Activated T-cell treated with anti-CD3 and anti-CD28 coated beads for 48 hours (primary cell): ENCODE measurements at regions not wholly inside any gene's neighbourhood (a gene's known extent, or its start where the extent isn't known, plus 50 kb on each side); places are given as distances from the start of the nearest gene placed in this dataset.
A peak's percentile ranks its signal among the peaks of the same experiment; 100 is the strongest.

Experiments
- DNase-seq: peaks from one replicate; pipeline ENCODE4 v3.0.0-alpha.2; 2020; ENCODE audit warnings: low read depth

DNA sequence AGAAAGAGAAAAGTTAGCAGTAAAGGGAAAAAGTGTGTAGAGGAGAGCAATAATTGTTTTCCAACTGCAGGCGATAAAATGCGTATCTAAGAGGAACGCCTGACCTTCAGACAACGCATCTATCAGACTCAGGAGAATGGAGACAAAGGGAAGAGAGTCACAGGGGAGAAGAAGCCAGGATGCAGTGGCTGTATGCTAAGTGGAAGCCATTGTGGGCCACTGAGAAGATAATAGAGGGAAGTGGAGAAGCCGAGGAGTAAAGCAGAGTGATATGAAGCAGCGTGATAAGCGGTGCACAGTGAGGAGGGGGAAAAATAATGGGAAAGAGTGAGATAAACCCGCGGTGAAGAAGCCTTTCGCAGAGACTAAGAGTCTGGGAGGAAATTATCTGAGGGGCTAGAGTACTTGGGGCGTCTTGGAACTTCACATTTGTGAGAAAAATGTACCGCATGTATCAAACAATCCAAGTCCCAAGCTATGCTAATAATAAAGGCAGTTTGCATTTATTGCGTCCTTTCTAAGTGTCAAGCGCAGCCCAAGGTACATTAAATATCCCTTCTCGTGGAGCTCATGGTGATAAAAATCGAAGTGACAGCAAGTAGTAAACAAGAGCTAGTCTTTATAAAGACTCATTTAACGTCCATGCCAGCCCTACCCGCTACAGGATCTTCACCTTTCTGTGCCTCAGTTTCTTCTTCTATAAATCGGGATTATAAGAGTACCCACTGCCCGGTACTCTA is 259.8 kb upstream of the PROX1 start:
- DNase-seq: no peak

DNA sequence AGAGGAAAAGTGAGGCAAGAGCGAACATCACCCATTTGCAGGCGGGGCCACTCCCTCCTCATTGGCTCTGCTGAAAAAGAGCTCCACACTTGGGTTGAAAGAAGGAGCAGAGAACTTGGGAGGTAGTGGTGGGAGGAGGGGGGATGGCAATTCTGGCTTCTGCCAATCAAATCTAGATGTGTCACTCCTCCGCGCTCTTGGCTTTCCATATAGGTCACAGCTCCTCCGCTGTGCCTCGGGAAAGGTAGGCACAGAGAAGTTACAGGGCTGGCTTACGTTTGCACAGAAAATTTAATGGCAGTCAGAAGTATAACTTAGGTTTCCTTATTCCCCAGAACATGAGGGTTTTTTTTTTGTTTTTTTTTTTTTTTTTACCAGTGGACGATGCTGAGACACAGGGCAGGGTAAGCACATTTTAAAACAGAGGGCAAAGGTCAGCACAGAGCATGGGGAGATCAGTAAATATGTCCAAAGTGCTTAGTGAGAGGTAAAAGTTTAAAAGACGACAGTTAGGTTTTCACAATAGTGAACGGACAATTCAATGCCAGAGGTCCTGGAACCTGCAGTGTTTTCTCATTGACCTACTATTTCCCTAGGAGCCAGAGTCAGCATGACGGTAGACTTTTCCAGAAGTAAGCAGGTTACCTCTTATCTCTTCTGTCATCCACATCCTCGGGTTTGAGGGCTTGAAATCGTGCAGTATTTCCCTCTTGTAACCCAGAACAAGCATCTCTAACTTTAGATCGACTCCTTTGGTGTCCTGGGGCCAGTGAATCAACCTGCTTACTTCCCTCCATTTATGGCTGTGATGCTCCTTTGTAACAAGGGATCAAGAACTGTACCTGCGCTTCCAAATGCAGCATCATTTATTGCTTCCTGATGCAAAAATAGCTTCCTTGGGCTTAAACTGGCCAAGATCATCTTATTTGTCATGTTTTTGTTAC is 258.9 kb upstream of the PROX1 start:
- DNase-seq: no peak

DNA sequence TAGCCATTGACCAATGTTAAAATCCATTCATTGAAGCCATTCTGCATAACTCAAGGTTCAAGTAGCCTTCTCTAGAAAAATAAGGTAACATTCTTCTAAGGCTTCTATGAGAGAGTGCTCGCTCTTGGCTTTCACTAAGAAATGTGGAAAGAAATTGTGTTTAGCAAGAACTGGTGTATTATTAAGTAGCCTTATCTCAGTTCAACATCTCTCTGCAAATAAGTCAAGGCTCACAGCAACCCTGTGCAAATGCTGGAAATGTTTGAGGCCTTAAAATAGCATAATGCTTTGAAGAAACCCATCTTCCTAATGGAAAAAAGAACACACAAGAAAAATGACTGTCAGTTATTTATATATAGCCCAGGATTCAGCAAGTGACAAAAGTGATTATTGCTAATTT is 254.1 kb upstream of the PROX1 start:
- DNase-seq: no peak

DNA sequence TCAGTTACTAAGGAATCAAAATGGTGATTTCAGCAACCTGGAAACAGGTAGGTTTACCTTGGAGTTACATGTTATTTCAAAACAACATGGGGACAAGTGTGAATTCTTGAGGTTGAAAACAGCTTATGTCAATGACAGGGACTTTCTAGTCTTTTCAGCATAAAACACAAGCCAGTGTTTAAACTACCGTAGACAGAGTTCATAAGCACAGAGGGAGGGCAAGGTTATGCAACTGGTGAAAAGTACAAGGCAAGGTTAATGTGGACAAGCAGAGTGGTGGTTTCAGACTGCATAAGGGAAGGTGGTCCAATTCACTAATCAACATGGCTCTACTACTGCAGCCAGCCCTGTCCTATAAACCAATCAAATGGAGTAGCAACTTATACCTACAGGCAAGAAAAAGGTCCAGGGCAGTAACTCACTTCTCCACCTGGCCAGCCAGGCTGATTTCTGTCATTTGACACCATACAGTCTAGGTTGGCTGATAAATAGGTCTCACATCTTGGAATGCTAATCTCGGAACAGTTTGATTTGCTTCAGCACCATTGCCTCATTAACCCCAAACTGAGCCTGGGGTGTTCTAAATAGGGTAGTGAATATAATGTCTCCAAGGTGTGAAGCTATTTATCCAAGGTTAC is 250.3 kb upstream of the PROX1 start:
- no peak for DNase-seq

DNA sequence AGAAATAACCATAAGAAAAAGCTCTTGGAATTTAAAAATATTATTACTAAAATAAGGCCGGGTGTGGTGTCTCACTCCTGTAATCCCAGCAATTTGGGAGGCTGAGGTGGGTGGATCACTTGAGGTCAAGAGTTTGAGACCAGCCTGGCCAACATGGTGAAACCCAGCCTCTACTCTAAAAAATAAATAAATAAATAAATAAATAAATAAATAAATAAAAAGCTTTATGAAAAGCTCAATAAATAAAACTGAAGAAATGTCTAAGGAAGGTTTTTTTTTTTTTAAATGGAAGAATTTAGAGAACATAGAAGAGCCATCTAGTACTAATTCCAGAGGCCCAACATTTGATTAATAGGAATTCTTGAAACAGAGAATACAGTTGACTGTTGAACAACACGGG is 249.1 kb upstream of the PROX1 start:
- DNase-seq: no peak

DNA sequence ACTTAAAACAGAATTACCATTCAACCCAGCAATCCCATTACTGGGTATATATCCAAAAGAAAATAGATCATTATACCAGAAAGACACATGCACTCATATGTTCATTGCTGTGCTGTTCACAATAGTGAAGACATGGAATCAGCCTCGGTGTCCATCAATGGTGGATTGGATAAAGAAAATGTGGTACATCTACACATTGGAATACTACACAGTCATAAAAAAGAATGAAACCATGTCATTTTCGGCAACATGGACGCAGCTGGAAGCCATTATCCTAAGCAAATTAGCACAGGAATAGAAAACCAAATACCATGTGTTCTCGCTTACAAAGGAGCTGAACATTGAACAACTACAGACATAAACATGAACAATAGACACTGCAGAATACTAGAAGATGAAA is 244.8 kb upstream of the PROX1 start:
- DNase-seq: no peak

DNA sequence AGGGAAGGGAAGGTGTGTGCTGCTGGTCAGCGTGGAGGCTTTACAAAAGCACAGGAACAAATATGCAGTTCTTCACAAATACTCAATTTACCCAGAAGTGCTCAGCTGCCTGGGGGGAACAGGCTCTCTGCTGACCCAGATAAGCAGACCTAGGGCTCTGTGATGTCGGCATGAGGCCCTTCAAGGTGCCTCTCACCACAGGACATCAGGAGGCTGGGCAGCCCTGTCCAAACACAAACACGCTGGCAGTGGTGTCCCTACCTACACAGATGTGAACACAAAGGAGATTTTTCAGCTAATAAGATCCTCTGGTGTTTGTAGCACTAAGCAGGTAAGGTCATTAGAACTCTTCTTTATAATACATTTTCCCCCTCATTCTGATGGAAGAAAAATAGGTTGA is 243.0 kb upstream of the PROX1 start:
- DNase-seq: no peak

DNA sequence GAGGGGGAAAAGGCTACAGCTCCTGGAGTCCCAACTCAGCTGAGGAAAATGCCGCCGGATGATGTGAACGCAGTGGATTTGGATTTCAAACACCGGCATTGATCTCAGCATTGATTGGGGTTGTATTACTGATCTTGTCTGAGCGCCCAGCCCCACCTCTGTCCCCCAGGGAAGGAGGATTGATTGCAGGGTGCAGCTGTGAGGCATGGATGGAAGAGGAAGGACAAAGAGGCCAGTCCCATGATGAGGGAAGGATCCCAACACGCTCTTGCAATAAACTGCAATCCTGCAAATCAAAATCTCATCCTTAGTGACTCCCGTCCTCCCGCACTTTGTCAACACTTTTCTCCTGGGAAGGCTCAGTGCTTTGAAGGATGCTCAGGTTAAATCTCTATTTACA is 242.3 kb upstream of the PROX1 start:
- DNase-seq: no peak

DNA sequence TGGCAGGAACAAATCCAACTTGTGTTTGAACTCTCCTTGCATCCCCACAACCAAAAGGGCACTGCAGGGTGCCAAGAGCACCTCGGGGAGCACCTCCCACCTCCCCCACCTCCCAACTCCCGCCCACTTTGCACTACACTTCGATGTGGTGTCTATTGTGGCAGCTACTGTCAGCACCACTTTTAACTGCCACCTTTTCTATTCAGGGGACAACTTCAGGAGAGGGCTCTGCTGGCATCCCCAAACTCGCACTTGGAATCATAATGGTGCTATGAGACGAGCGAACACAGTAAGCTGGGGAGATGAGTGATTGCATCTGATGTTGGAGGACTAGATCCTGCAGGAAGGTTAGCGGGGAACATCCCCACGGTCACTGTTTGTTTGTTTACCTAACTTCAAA is 238.2 kb upstream of the PROX1 start:
- DNase-seq: no peak

DNA sequence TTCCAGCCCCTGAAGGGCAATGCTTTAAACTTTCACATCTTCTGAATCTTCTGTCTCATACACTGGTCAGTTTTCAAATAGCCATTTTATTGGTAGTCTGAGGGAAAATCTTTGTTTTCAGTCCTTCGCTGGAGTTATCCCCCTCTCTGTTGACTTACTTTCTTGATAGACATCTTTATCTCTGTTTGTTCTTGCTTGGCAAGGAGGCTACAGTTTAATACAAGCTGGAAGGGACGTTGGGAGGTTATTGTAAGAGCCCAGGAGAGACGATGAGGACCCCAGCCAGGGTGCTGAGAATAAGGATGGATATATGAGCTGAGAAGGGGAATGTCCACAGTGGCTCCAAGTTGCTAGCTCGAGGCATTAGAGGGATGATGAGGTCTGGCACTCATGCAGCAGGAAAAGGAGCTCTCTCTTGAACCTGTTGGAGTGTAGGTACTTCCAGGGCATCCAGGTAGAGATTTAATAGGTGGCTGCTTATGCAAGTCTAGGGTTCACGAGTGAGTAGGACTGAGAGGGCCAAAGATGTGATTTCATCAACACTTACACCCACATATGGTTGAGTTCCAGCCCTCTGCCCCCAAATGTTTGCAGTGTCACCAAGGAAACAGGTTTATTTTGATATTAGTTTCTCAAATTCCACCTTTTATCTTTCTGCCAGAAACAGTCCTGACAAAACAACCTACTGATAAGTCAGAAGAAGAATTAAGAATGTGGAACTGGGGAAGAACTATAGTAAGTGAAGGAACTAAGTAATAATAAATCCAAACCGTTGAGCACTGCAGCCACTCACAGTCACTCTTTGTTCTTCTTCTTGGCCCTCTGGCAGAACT is 237.3 kb upstream of the PROX1 start:
- no peak for DNase-seq

DNA sequence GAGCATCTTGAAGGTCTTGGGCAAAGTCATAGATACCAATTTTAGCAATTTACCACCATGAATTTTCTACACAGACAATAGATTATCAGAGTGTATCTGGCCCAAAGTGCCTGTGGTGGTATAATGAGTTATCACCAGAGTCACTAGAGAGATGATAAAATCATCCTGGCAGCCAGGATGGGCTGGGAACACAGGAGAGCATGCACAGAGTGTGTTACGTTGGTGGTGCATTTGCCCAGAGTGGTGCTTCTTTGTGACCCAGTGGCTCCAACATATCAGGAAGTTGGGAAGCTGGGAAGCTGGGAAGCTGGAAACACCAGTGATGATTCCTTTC is 236.7 kb upstream of the PROX1 start:
- no peak for DNase-seq

DNA sequence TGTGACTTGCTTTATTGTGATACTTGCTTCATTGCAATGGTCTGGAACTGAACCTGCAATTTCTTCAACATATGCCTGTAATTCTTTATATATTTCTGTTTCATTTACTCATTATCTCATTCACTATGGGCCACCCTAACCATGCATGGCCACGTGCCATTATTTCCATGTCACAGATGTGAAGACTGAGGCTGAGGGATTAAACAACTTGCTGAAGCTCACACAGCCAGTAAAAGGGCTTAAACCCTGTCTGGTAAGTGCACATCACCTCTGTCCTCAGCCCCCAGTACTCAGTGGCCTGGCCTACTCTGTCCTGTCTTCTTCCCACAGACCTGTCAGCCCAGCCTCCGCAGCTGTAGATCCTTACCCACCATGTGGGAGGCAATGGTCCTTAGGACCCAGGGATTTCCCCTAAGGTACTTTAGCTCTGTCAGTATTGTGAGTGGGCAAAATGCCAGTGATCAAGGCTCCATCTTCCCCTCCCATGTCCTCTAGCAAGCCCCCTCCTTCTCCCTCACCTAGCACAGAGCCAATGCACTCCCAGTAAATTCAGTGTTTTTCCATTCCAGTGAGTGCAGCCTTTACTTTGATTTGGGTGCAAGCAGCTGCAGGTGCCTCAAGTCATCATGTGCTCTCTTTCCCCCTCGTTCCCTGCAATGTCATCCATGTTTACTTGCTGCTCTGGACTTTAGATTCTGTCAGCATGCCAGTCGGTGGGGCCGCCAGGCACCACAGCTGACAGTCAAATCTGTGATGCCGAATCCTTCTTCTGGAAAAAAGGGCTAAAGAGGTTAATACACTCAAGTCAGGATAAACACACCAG is 228.2 kb upstream of the PROX1 start:
- DNase-seq: no peak

DNA sequence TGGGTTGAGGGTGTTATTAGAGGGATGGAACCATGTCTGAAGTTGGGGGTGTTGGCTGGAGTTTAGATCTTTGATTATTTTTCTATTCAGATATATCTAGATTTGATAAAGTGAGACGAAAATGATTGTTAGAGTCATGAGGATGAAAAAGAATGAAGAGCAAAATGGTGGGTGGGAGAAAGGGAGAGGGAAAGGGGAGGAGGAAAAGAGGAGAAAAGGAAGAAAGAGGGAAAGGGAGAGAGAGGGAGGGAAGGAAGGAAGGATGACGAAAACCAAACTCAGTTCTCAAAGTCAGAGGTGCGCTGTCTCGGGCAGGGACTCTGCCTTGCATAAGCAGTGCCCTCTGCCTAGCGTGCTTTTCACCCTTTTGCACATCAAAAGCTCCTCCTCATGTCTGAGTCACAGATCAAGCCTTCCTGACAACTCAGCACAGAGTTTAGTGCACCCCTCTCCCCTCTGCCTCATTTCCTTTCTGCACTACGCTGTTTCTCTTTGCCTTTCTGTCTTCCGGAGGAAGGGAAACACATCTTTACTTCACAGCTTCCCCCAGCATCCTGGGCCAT is 225.8 kb upstream of the PROX1 start:
- peak; percentile 10 for DNase-seq

DNA sequence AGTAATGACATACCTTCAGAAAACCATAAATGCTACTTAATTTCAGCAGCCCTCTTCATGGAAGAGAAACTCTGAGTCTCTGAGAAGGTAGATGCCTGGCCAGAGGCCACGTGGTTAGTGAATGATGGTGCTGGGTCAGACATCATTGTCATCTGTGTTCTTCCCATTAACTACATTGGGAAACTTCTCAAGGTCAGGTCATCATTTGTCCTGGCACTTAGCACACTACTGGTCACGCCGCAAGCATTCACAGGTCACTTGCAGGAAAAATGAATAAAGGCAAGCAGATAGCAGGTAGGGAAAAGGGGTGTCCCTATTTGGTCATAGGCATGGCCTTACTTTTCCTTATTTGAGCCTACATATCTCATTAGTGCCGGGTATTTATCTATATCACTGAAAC is 220.1 kb upstream of the PROX1 start:
- DNase-seq: no peak

DNA sequence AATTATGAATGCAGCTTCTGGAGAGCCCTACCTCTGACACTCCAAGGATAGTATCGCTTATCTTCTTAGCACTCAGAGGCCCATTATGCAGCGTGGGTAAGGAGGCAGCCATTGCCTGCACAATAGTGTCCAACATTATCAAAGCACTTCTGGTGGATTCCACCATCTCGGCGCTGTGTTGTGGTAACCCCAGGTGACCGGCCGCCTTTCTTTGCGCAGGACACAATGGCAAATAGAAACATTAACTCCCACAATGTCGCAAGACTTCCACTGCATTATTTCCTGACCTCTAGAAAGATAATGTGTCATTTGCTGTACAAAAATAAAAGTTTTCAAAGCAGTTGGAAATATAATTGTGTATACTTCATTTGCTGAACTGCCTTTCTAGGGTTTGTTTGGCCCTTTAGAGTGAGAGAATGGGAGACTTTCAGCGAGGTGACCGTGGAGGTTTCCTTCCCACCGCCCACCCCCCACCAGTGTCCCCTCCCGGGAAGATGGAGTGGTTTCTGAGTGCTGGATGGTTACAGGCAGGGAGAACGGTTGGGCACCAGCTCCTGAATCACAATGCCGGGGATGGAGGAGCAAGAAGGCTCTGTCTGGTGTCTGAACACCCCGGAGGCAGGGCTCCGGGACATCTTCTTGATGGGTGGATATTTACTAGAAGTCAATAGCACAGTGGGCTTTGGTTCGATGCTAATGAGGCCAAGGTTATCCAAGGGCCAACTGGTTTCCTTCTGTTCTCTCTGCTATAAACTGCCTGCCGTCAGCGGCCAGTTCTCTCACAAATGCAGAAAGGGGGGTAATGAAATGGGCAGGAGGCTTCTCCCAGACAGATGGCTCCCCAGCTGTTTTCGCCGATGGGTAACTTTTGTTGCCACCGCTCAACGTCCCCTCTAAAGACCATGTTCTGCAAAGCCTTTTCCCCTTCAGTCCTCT is 215.4 kb upstream of the PROX1 start:
- no peak for DNase-seq

DNA sequence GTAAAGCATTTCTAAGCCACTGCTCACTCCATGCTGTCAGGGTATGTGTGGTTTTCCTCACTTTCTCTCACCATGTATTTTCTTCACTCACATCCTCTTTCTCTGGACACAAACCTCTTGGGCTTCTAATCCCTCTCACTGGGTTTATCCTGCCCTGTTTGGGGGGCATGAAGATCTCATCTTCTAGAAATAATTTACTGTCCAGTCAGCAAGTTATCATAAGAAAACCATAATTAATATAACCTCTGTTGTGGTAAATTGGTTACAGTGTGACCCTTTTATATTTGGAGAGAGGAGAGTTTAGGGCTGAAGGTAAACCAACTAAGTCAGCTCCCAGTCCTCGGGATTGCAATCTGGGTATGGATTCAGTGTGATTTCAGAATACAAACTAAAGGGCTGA is 213.8 kb upstream of the PROX1 start:
- no peak for DNase-seq

DNA sequence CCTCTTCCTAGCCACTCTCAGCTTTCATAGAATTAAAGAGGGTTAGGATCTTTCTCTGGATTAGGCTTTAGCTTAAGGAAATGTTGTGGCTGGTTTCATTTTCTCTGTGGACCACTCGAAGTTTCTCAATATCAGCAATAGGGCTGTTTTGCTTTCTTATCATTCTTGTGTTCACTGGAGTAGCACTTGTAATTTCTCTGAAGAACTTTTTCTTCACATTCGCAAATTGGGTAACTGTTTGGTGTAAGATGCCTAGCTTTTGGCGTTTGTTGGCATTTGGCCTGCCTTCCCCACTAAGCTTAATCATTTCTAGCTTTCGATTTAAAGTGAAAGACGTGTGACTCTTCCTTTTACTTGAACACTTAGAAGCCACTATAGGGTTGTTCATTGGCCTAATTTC is 210.8 kb upstream of the PROX1 start:
- no peak for DNase-seq

DNA sequence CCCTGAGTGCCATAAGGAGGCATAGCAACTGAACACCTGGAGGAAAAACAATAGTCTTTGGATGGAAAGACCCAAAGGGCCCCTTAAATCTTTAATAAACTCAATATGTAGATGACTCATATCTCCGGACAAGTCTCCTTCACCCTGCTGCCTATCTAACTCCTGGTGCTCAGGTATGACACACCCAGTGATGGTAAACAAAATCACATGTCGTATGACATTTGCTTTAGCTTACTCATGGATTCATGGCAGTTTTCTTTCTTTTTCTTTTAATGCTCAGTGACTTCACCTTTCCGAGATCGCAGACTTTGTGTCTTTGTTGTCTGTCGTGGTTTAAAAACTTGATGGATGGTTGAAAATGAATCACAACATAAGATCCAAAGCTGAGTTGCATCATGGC is 208.5 kb upstream of the PROX1 start:
- no peak for DNase-seq

DNA sequence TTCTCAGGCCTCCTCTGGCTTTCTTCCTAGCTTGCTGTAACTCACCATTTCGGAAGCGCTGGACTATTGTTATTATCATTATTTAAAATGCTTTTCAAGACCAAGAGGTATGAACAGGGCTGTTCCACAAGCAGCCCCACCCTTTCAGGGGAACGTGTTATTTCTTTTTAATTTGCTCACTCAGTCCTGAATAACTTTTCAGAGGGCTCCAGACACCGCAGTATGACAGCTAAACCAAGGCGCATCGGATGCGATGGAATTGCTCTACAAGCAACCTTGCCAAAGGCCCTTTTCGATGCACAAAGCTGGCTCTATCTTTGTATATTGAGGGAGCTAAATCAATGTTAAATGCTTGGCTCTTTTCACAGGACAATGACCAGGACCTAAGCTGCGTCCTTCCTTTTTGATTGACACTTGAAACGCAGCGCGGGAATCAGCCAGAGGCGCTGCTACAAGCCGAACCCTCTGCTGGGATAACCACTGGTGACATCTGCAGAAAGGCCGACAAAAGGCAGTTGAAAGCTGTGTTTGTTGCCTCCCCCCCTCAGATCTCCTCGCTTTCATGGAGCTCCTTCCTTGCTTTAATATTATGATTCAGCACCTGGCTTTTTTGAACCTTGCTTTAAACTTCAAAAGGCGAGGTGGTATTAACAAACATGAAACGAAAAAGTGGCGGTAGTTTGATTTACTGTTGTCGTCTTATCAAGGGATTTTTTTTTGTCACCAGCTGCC is 204.7 kb upstream of the PROX1 start:
- no peak for DNase-seq
